T-cell (primary cell): ENCODE measurements at regions not wholly inside any gene's neighbourhood (a gene's known extent, or its start where the extent isn't known, plus 50 kb on each side); places are given as distances from the start of the nearest gene placed in this dataset.

Experiments used
- ATAC-seq, 4 experiments: fragments of 200-7000 bp in 3 of 4; fragments of 150-1000 bp in 1 of 4; cut with Tn5 transposase; replicated peaks in 1 of 4; 1 replicate in 3 of 4; 2 replicates in 1 of 4; pipeline ENCODE4 v1.10.0; 2021; ENCODE audit warnings: moderate library complexity in 3 of 4, mild to moderate bottlenecking in 2 of 4, moderate number of reproducible peaks in 1 of 4
- CTCF ChIA-PET, 2 donors: fragments of 300-600 bp; sonication (Branson Sonifier 250); formaldehyde crosslinking; loops; one replicate each; lab custom pipeline; 2022; ENCODE audit warnings: antibody characterized with exemption in 2 of 2; lab: Charles Lee
- POLR2A ChIA-PET, 2 donors: fragments of 300-600 bp; sonication (Branson Sonifier 250); formaldehyde crosslinking; loops; one replicate each; lab custom pipeline; 2022; ENCODE audit warnings: antibody characterized with exemption in 2 of 2; lab: Charles Lee
- DNase-seq, 35 experiments: peaks; one replicate each; pipeline versions ENCODE4 v3.0.0 to v3.0.0-alpha.2; 2013 to 2023
- H3K27ac ChIP-seq: one replicate; pipeline ENCODE4 v1.5.1; 2013; ENCODE audit warnings: low read length
- H3K27me3 ChIP-seq, 2 experiments: replicated peaks in 1 of 2; 1 replicate in 1 of 2; 2 replicates in 1 of 2; pipeline versions ENCODE4 v1.6.1 to v1.7.0; 2013; ENCODE audit warnings: low read length in 1 of 2, mixed read lengths in 1 of 2; ENCODE audit not compliant: control insufficient read depth in 2 of 2, insufficient read depth in 2 of 2; ENCODE audit errors: extremely low read depth in 1 of 2
- H3K36me3 ChIP-seq, 2 donors: 1 replicate in 1 of 2; 2 replicates in 1 of 2; pipeline versions ENCODE4 v1.6.1 to v1.7.0; 2013; ENCODE audit warnings: low read length in 1 of 2; ENCODE audit not compliant: control insufficient read depth in 2 of 2, insufficient read depth in 1 of 2; ENCODE audit errors: extremely low read depth in 1 of 2
- H3K4me1 ChIP-seq, 2 experiments: 1 replicate in 1 of 2; 2 replicates in 1 of 2; pipeline versions ENCODE4 v1.6.1 to v1.7.0; 2013; ENCODE audit warnings: low read length in 2 of 2, mixed read lengths in 1 of 2; ENCODE audit not compliant: insufficient read depth in 2 of 2, control insufficient read depth in 1 of 2; ENCODE audit errors: extremely low read depth in 1 of 2
- H3K4me3 ChIP-seq, 2 donors: 1 replicate in 1 of 2; 2 replicates in 1 of 2; pipeline versions ENCODE4 v1.5.1 to v1.7.0; 2013; ENCODE audit warnings: mild to moderate bottlenecking in 2 of 2, low read length in 1 of 2, moderate library complexity in 1 of 2; ENCODE audit not compliant: control insufficient read depth in 1 of 2; ENCODE audit errors: extremely low read depth in 1 of 2
- H3K9me3 ChIP-seq: 2 replicates; pipeline ENCODE4 v1.7.0; 2013
- H3K27ac Mint-ChIP-seq, 2 donors: one replicate each; pipeline ENCODE4 v1.8.0; 2020 to 2021; ENCODE audit warnings: mild to moderate bottlenecking in 2 of 2, mixed read lengths in 2 of 2
- H3K27me3 Mint-ChIP-seq, 2 donors: one replicate each; pipeline ENCODE4 v1.8.0; 2021 to 2022; ENCODE audit warnings: mixed read lengths in 2 of 2
- H3K36me3 Mint-ChIP-seq: one replicate; pipeline ENCODE4 v1.8.0; 2021; ENCODE audit warnings: mixed read lengths
- H3K4me1 Mint-ChIP-seq, 3 donors: one replicate each; pipeline ENCODE4 v1.8.0; 2020 to 2022; ENCODE audit warnings: mixed read lengths in 3 of 3, mild to moderate bottlenecking in 1 of 3
- H3K4me3 Mint-ChIP-seq, 3 donors: one replicate each; pipeline ENCODE4 v1.8.0; 2020 to 2022; ENCODE audit warnings: mild to moderate bottlenecking in 3 of 3, mixed read lengths in 3 of 3, moderate library complexity in 3 of 3
- H3K9me3 Mint-ChIP-seq, 3 donors: one replicate each; pipeline ENCODE4 v1.8.0; 2020 to 2022; ENCODE audit warnings: mixed read lengths in 3 of 3
- WGBS: methylation state at CpG from one replicate; pipeline ENCODE4 v1.1.5; 2013; ENCODE audit warnings: missing lambda C conversion rate; ENCODE audit not compliant: insufficient coverage; 5-methylcytosine and 5-hydroxymethylcytosine counted together

GRCh38 chr2:41741951-41742595 lies 305.7 kb upstream of the PKDCC start:
- WGBS: 100% methylated on average over 1 of the region's 2 CpGs
- H3K4me1 Mint-ChIP-seq: no peaks in the 10 kb centered on the region
- ChIA-PET CTCF (no interaction called here), POLR2A (no interaction called here)
- no peak overlapping the region for H3K4me3 ChIP-seq
- H3K27me3 Mint-ChIP-seq: peaks cover 2 to 8% of the 10 kb centered on the region in 2 donors
- H3K27ac ChIP-seq: no peak overlapping the region
- H3K9me3 Mint-ChIP-seq: no peaks in the 10 kb centered on the region
- no peaks in the 10 kb centered on the region for H3K36me3 Mint-ChIP-seq
- H3K27me3 ChIP-seq: no peaks in the 10 kb centered on the region
- H3K36me3 ChIP-seq: no peaks in the 10 kb centered on the region
- no peak for ATAC-seq
- no peaks in the 10 kb centered on the region for H3K4me1 ChIP-seq
- H3K4me3 Mint-ChIP-seq: no peak overlapping the region
- H3K27ac Mint-ChIP-seq: no peak overlapping the region
- DNase-seq: no peak
- H3K9me3 ChIP-seq: peaks cover 2% of the 10 kb centered on the region

GRCh38 chr2:41743324-41743723 lies 304.5 kb upstream of the PKDCC start:
- DNase-seq (no peak), ATAC-seq (no peak)
- no peak overlapping the region for H3K27ac Mint-ChIP-seq
- H3K36me3 ChIP-seq: no peaks in the 10 kb centered on the region
- no peaks in the 10 kb centered on the region for H3K36me3 Mint-ChIP-seq
- ChIA-PET CTCF (no interaction called here), POLR2A (no interaction called here)
- no peak overlapping the region for H3K4me3 ChIP-seq
- peaks cover 2% of the 10 kb centered on the region for H3K9me3 ChIP-seq
- no peak overlapping the region for H3K27ac ChIP-seq
- no CpG with 5 or more reads among the region's 2 CpGs for WGBS
- H3K4me1 Mint-ChIP-seq: no peaks in the 10 kb centered on the region
- no peaks in the 10 kb centered on the region for H3K4me1 ChIP-seq
- H3K27me3 ChIP-seq: no peaks in the 10 kb centered on the region
- H3K4me3 Mint-ChIP-seq: no peak overlapping the region
- no peaks in the 10 kb centered on the region for H3K9me3 Mint-ChIP-seq
- H3K27me3 Mint-ChIP-seq: peaks cover 2 to 8% of the 10 kb centered on the region in 2 donors

GRCh38 chr2:41750829-41751228 lies 297.0 kb upstream of the PKDCC start:
- no peak for DNase-seq
- Histone ChIP-seq H3K27ac (no peak overlapping the region), H3K4me1 (no peaks in the 10 kb centered on the region), H3K27me3 (no peaks in the 10 kb centered on the region), H3K36me3 (no peaks in the 10 kb centered on the region), H3K4me3 (no peak overlapping the region), H3K9me3 (no peaks in the 10 kb centered on the region)
- CTCF ChIA-PET: no interaction called here
- POLR2A ChIA-PET: no interaction called here
- Mint-ChIP-seq H3K27ac (no peak overlapping the region), H3K4me3 (no peak overlapping the region), H3K36me3 (no peaks in the 10 kb centered on the region), H3K4me1 (no peaks in the 10 kb centered on the region), H3K27me3 (peaks cover 1 to 9% of the 10 kb centered on the region in 2 donors), H3K9me3 (no peaks in the 10 kb centered on the region)
- no CpG with 5 or more reads among the region's 3 CpGs for WGBS
- ATAC-seq: no peak

- H3K27me3 Mint-ChIP-seq: peaks cover 1 to 24% of the 10 kb centered on the region in 2 donors
- H3K27me3 ChIP-seq: peaks cover 0 to 2% of the 10 kb centered on the region in 2 experiments
- no peak for ATAC-seq
- no peak overlapping the region for H3K4me3 ChIP-seq
- no peak overlapping the region for H3K27ac Mint-ChIP-seq
- ChIA-PET POLR2A (no interaction called here), CTCF (no interaction called here)
- no peak for DNase-seq
- H3K9me3 ChIP-seq: no peaks in the 10 kb centered on the region
- H3K4me3 Mint-ChIP-seq: no peak overlapping the region
- 80% methylated on average over 1 of the region's 3 CpGs for WGBS
- H3K9me3 Mint-ChIP-seq: no peaks in the 10 kb centered on the region
- no peaks in the 10 kb centered on the region for H3K4me1 Mint-ChIP-seq
- no peak overlapping the region for H3K27ac ChIP-seq
- H3K36me3 Mint-ChIP-seq: no peaks in the 10 kb centered on the region
- no peaks in the 10 kb centered on the region for H3K4me1 ChIP-seq
- no peaks in the 10 kb centered on the region for H3K36me3 ChIP-seq
These were observed 287.9 kb upstream of the PKDCC start for GRCh38 chr2:41759880-41760279.

GRCh38 chr2:41763141-41763540 lies 284.7 kb upstream of the PKDCC start:
- no peaks in the 10 kb centered on the region for H3K4me1 Mint-ChIP-seq
- H3K27me3 ChIP-seq: peaks cover 0 to under 1% of the 10 kb centered on the region in 2 experiments
- ATAC-seq (no peak), DNase-seq (no peak)
- H3K9me3 ChIP-seq: no peaks in the 10 kb centered on the region
- H3K4me3 ChIP-seq: no peak overlapping the region
- H3K27me3 Mint-ChIP-seq: peaks cover 0 to 9% of the 10 kb centered on the region in 2 donors
- H3K36me3 Mint-ChIP-seq: no peaks in the 10 kb centered on the region
- ChIA-PET POLR2A (no interaction called here), CTCF (no interaction called here)
- H3K27ac Mint-ChIP-seq: no peak overlapping the region
- 88% methylated on average over 1 of the region's 4 CpGs for WGBS
- H3K36me3 ChIP-seq: no peaks in the 10 kb centered on the region
- no peak overlapping the region for H3K27ac ChIP-seq
- no peaks in the 10 kb centered on the region for H3K4me1 ChIP-seq
- no peaks in the 10 kb centered on the region for H3K9me3 Mint-ChIP-seq
- H3K4me3 Mint-ChIP-seq: no peak overlapping the region

- no peak overlapping the region for H3K27ac Mint-ChIP-seq
- ChIA-PET POLR2A (no interaction called here), CTCF (no interaction called here)
These were observed 283.7 kb upstream of the PKDCC start for GRCh38 chr2:41764131-41764530.

GRCh38 chr2:41764919-41765318 lies 282.9 kb upstream of the PKDCC start:
- ATAC-seq: no peak
- Histone ChIP-seq H3K4me1 (no peaks in the 10 kb centered on the region), H3K27ac (no peak overlapping the region), H3K4me3 (no peak overlapping the region), H3K9me3 (no peaks in the 10 kb centered on the region), H3K27me3 (peaks cover 0 to 2% of the 10 kb centered on the region in 2 experiments), H3K36me3 (no peaks in the 10 kb centered on the region)
- H3K4me3 Mint-ChIP-seq: no peak overlapping the region
- no peak overlapping the region for H3K27ac Mint-ChIP-seq
- H3K27me3 Mint-ChIP-seq: peaks cover 7 to 11% of the 10 kb centered on the region in 2 donors
- H3K9me3 Mint-ChIP-seq: no peaks in the 10 kb centered on the region
- DNase-seq: no peak
- H3K4me1 Mint-ChIP-seq: no peaks in the 10 kb centered on the region
- CTCF ChIA-PET: no interaction called here
- POLR2A ChIA-PET: no interaction called here
- H3K36me3 Mint-ChIP-seq: no peaks in the 10 kb centered on the region
- 0% methylated on average over 1 of the region's 2 CpGs for WGBS

More at GRCh38 chr2:41764131-41764530, 283.7 kb upstream of the PKDCC start:
- Histone ChIP-seq H3K27ac (no peak overlapping the region), H3K4me3 (no peak overlapping the region), H3K36me3 (no peaks in the 10 kb centered on the region), H3K4me1 (no peaks in the 10 kb centered on the region), H3K27me3 (peaks cover 0 to 2% of the 10 kb centered on the region in 2 experiments), H3K9me3 (no peaks in the 10 kb centered on the region)
- H3K4me1 Mint-ChIP-seq: no peaks in the 10 kb centered on the region
- H3K27me3 Mint-ChIP-seq: peaks cover 0 to 4% of the 10 kb centered on the region in 2 donors
- DNase-seq (no peak), ATAC-seq (no peak)
- WGBS: 80% methylated on average over 1 of the region's 1 CpG
- no peaks in the 10 kb centered on the region for H3K9me3 Mint-ChIP-seq
- no peak overlapping the region for H3K4me3 Mint-ChIP-seq
- H3K36me3 Mint-ChIP-seq: no peaks in the 10 kb centered on the region
